GM23248 (cell line): ENCODE measurements at regions not wholly inside any gene's neighbourhood (a gene's known extent, or its start where the extent isn't known, plus 50 kb on each side); places are given as distances from the start of the nearest gene placed in this dataset.

Experiments
- EZH2 ChIP-seq: fragments of 200-600 bp; sonication (generic); IDR thresholded peaks from 2 replicates; pipeline ENCODE4 v1.6.1; 2018; ENCODE audit warnings: antibody characterized with exemption, mild to moderate bottlenecking; ENCODE audit not compliant: insufficient read depth, poor library complexity, severe bottlenecking
- EZH2phosphoT487 ChIP-seq: fragments of 200-600 bp; sonication (generic); IDR thresholded peaks from 2 replicates; pipeline ENCODE4 v1.6.1; 2018; ENCODE audit warnings: antibody characterized with exemption, moderate library complexity, mild to moderate bottlenecking, low read depth; ENCODE audit not compliant: insufficient read depth

- no peak for TF ChIP-seq EZH2phosphoT487
- no peak for TF ChIP-seq EZH2
Observed at GRCh38 chr3:84522893-84523292, 435.9 kb upstream of the CADM2 start.
